Stimulated activated naive CD4-positive, alpha-beta T cell treated with Interleukin-2 at 50 U/mL for 16 hours (primary cell): ENCODE measurements at regions not wholly inside any gene's neighbourhood (a gene's known extent, or its start where the extent isn't known, plus 50 kb on each side); places are given as distances from the start of the nearest gene placed in this dataset.
"Not testable (repeated sequence)": the region's sequence is repeated elsewhere in the genome, so short reads cannot be mapped to it uniquely, and the experiment has no call there.

Experiments
- DNase-seq: peaks from one replicate; lab custom pipeline; 2025; lab: John Stamatoyannopoulos, UW

- not testable (repeated sequence) for DNase-seq
These were observed 51.9 kb downstream of the DIPK2A start for GRCh38 chr3:144023543-144023942.

GRCh38 chr3:144028798-144029411, 57.3 kb downstream of the DIPK2A start:
- no peak for DNase-seq

GRCh38 chr3:144029769-144030168, 58.1 kb downstream of the DIPK2A start:
- no peak for DNase-seq

- DNase-seq = no peak
These were observed 60.3 kb downstream of the DIPK2A start for GRCh38 chr3:144031938-144032337.

- no peak for DNase-seq
These were observed 61.1 kb downstream of the DIPK2A start for GRCh38 chr3:144032531-144033239.

- no peak for DNase-seq
These were observed 61.6 kb downstream of the DIPK2A start for GRCh38 chr3:144033240-144033589.

GRCh38 chr3:144033863-144034262, 62.2 kb downstream of the DIPK2A start:
- no peak for DNase-seq

- no peak for DNase-seq
These were observed 63.2 kb downstream of the DIPK2A start for GRCh38 chr3:144034715-144035290.

GRCh38 chr3:144036498-144036897, 64.9 kb downstream of the DIPK2A start:
- no peak for DNase-seq

- DNase-seq = no peak
These were observed 68.0 kb downstream of the DIPK2A start for GRCh38 chr3:144039661-144040060.

- DNase-seq = no peak
These were observed 70.4 kb downstream of the DIPK2A start for GRCh38 chr3:144041960-144042556.

GRCh38 chr3:144045766-144046165, 74.1 kb downstream of the DIPK2A start:
- no peak for DNase-seq

- DNase-seq = no peak
These were observed 77.8 kb downstream of the DIPK2A start for GRCh38 chr3:144049374-144049773.

- DNase-seq = no peak
These were observed 79.6 kb downstream of the DIPK2A start for GRCh38 chr3:144051211-144051610.

GRCh38 chr3:144052275-144052674, 80.7 kb downstream of the DIPK2A start:
- no peak for DNase-seq

- DNase-seq = no peak
These were observed 81.5 kb downstream of the DIPK2A start for GRCh38 chr3:144053121-144053520.

GRCh38 chr3:144054766-144055165, 83.1 kb downstream of the DIPK2A start:
- DNase-seq = no peak

- DNase-seq = no peak
These were observed 84.0 kb downstream of the DIPK2A start for GRCh38 chr3:144055604-144056003.

- DNase-seq = no peak
These were observed 87.1 kb downstream of the DIPK2A start for GRCh38 chr3:144058713-144059112.

- no peak for DNase-seq
These were observed 87.9 kb downstream of the DIPK2A start for GRCh38 chr3:144059481-144059880.

- no peak for DNase-seq
These were observed 89.3 kb downstream of the DIPK2A start for GRCh38 chr3:144060881-144061280.

- DNase-seq = no peak
These were observed 91.7 kb downstream of the DIPK2A start for GRCh38 chr3:144063306-144063705.

- DNase-seq = no peak
These were observed 95.4 kb downstream of the DIPK2A start for GRCh38 chr3:144067059-144067458.
